ENCODE measurements at regions not wholly inside any gene's neighbourhood (a gene's known extent, or its start where the extent isn't known, plus 50 kb on each side); places are given as distances from the start of the nearest gene placed in this dataset.
"Not testable (repeated sequence)": the region's sequence is repeated elsewhere in the genome, so short reads cannot be mapped to it uniquely, and the experiment has no call there.

GRCh38 chr3:6733699-6734394 is 127.1 kb upstream of the GRM7 start:
- no peak for DNase-seq (ENCODE audit: low read depth in 1 of 2, low spot score in 1 of 2)

GRCh38 chr3:6734395-6734746 is 126.5 kb upstream of the GRM7 start:
- no peak for DNase-seq (ENCODE audit: low read depth in 1 of 2, low spot score in 1 of 2)

GRCh38 chr3:6736836-6737629 is 123.9 kb upstream of the GRM7 start:
- no peak for DNase-seq (ENCODE audit: low read depth in 1 of 2, low spot score in 1 of 2)

- DNase-seq (ENCODE audit: low read depth in 1 of 2, low spot score in 1 of 2) = no peak
Measured at GRCh38 chr3:6737630-6738029, 123.3 kb upstream of the GRM7 start.

GRCh38 chr3:6739288-6739687 is 121.6 kb upstream of the GRM7 start:
- no peak for DNase-seq (ENCODE audit: low read depth in 1 of 2, low spot score in 1 of 2)

- DNase-seq (ENCODE audit: low read depth in 1 of 2, low spot score in 1 of 2) = no peak
Measured at GRCh38 chr3:6743067-6743720, 117.7 kb upstream of the GRM7 start.

- DNase-seq (ENCODE audit: low read depth in 1 of 2, low spot score in 1 of 2) = no peak
Measured at GRCh38 chr3:6746443-6746842, 114.5 kb upstream of the GRM7 start.

GRCh38 chr3:6747017-6747416 is 113.9 kb upstream of the GRM7 start:
- no peak for DNase-seq (ENCODE audit: low read depth in 1 of 2, low spot score in 1 of 2)

- DNase-seq (ENCODE audit: low read depth in 1 of 2, low spot score in 1 of 2) = no peak
Measured at GRCh38 chr3:6750782-6751181, 110.1 kb upstream of the GRM7 start.

- DNase-seq (ENCODE audit: low read depth in 1 of 2, low spot score in 1 of 2) = no peak
Measured at GRCh38 chr3:6753536-6753935, 107.4 kb upstream of the GRM7 start.

GRCh38 chr3:6769532-6770396 is 91.2 kb upstream of the GRM7 start:
- not testable (repeated sequence) for DNase-seq (ENCODE audit: low read depth in 1 of 2, low spot score in 1 of 2)

- DNase-seq (ENCODE audit: low read depth in 1 of 2, low spot score in 1 of 2) = no peak
Measured at GRCh38 chr3:6770397-6770690, 90.6 kb upstream of the GRM7 start.

- DNase-seq (ENCODE audit: low read depth in 1 of 2, low spot score in 1 of 2) = no peak
Measured at GRCh38 chr3:6771171-6771570, 89.7 kb upstream of the GRM7 start.

GRCh38 chr3:6779140-6779539 is 81.8 kb upstream of the GRM7 start:
- DNase-seq (ENCODE audit: low read depth in 1 of 2, low spot score in 1 of 2) = no peak

GRCh38 chr3:6781092-6781491 is 79.8 kb upstream of the GRM7 start:
- no peak for DNase-seq (ENCODE audit: low read depth in 1 of 2, low spot score in 1 of 2)

- DNase-seq (ENCODE audit: low read depth in 1 of 2, low spot score in 1 of 2) = no peak
Measured at GRCh38 chr3:6785726-6786125, 75.2 kb upstream of the GRM7 start.

GRCh38 chr3:6791161-6791560 is 69.8 kb upstream of the GRM7 start:
- no peak for DNase-seq (ENCODE audit: low read depth in 1 of 2, low spot score in 1 of 2)

- DNase-seq (ENCODE audit: low read depth in 1 of 2, low spot score in 1 of 2) = no peak
Measured at GRCh38 chr3:6799264-6799915, 61.5 kb upstream of the GRM7 start.

GRCh38 chr3:6803619-6804018 is 57.3 kb upstream of the GRM7 start:
- DNase-seq (ENCODE audit: low read depth in 1 of 2, low spot score in 1 of 2) = no peak

- no peak for DNase-seq (ENCODE audit: low read depth in 1 of 2, low spot score in 1 of 2)
Measured at GRCh38 chr3:6805236-6805635, 55.7 kb upstream of the GRM7 start.

- no peak for DNase-seq (ENCODE audit: low read depth in 1 of 2, low spot score in 1 of 2)
Measured at GRCh38 chr3:6806991-6807390, 53.9 kb upstream of the GRM7 start.

All from activated T-helper 1 cell treated with anti-CD3 and anti-CD28 coated beads, Interleukin-2, amount 50 U/mL, for 16 hours (primary cell).